ENCODE measurements at regions not wholly inside any gene's neighbourhood (a gene's known extent, or its start where the extent isn't known, plus 50 kb on each side); places are given as distances from the start of the nearest gene placed in this dataset.

GRCh38 chr10:45550903-45551786, 121.4 kb downstream of the ZFAND4 start:
- Histone ChIP-seq H4K20me1 (ENCODE audit: control insufficient read depth, insufficient read depth) (no peaks in the 10 kb centered on the region), H3K27me3 (replicated peaks in 1 of 2; ENCODE audit: control insufficient read depth in 2 of 2, insufficient read depth in 2 of 2, low read length in 1 of 2) (no peaks in the 10 kb centered on the region), H3K79me2 (ENCODE audit: control insufficient read depth, insufficient read depth, low read length) (no peaks in the 10 kb centered on the region; the same call in 1 of the 2 replicates), H3K4me2 (ENCODE audit: control insufficient read depth, insufficient read depth) (no peak overlapping the region), H3K9me3 (replicated peaks; ENCODE audit: control insufficient read depth, insufficient read depth, low read length) (no peaks in the 10 kb centered on the region), H3K36me3 (ENCODE audit: control insufficient read depth in 2 of 2, insufficient read depth in 2 of 2, low read length in 1 of 2) (no peaks in the 10 kb centered on the region), H2AFZ (ENCODE audit: control insufficient read depth, low read depth, low read length) (no peak overlapping the region), H3K4me1 (ENCODE audit: control insufficient read depth, insufficient read depth, low read length) (peaks cover 6% of the 10 kb centered on the region; the same call in 1 of the 2 replicates), H3K27ac (ENCODE audit: control insufficient read depth, insufficient read depth) (no peak overlapping the region), H3K4me3 (no peak overlapping the region), H3K9ac (ENCODE audit: control insufficient read depth, insufficient read depth, low read length) (no peak overlapping the region)
- in situ Hi-C loops (cut with MboI): no loop called here
- DNase-seq (ENCODE audit: low read depth, low spot score): no peak
- ChIA-PET POLR2A (no interaction called here), CTCF (no interaction called here), SMC1A (ENCODE audit: uncharacterized antibody, unreplicated experiment) (no interaction called here), RAD21 (ENCODE audit: unreplicated experiment) (no interaction called here)
- no peak for TF ChIP-seq PAX8 (IDR thresholded peaks at IDR 0.05)
- no peak for TF ChIP-seq TCF3 (IDR thresholded peaks at IDR 0.05; ENCODE audit: borderline replicate concordance, insufficient read depth, low read depth, low read length)
- no peak for TF ChIP-seq EGR1 (IDR thresholded peaks at IDR 0.05; ENCODE audit: borderline replicate concordance in 1 of 2, low read depth in 2 of 2, low read length in 2 of 2)
- TF ChIP-seq PAX5 (IDR thresholded peaks at IDR 0.05; ENCODE audit: borderline replicate concordance, low read depth, low read length): no peak
- no peak for TF ChIP-seq SUPT20H (IDR thresholded peaks at IDR 0.05; ENCODE audit: borderline replicate concordance, control insufficient read depth, low read depth, low read length)
- TF ChIP-seq E2F4 (IDR thresholded peaks at IDR 0.05; ENCODE audit: low read depth, low read length): no peak
- no peak for TF ChIP-seq ZZZ3 (IDR thresholded peaks at IDR 0.05; ENCODE audit: control insufficient read depth, insufficient read length, low read depth)
- no peak for TF ChIP-seq GABPA (IDR thresholded peaks at IDR 0.05; ENCODE audit: low read depth)
- TF ChIP-seq TCF12 (IDR thresholded peaks at IDR 0.05; ENCODE audit: low read depth, low read length): no peak
- no peak for TF ChIP-seq ZNF217 (IDR thresholded peaks at IDR 0.05)
- no peak for TF ChIP-seq USF1 (IDR thresholded peaks at IDR 0.05; ENCODE audit: borderline replicate concordance, extremely low read length, insufficient read depth, low read depth, low read length)
- TF ChIP-seq RAD51 (IDR thresholded peaks at IDR 0.05): no peak
- TF ChIP-seq POLR2AphosphoS5 (IDR thresholded peaks at IDR 0.05; ENCODE audit: low read length): no peak
- TF ChIP-seq EZH2 (IDR thresholded peaks at IDR 0.05; ENCODE audit: borderline replicate concordance, control insufficient read depth, low read depth, low read length): no peak
- no peak for TF ChIP-seq FOXK2 (IDR thresholded peaks at IDR 0.05)
- TF ChIP-seq ETV6 (conservative IDR thresholded peaks at IDR 0.05 in 1 of 2, IDR thresholded peaks at IDR 0.05 in 1 of 2; ENCODE audit: borderline replicate concordance in 1 of 2, low read depth in 1 of 2): no peak
- TF ChIP-seq SIX5 (IDR thresholded peaks at IDR 0.05; ENCODE audit: low read depth, low read length, severe bottlenecking): no peak
- ATAC-seq: no peak
- intact Hi-C loops (cut with micrococcal nuclease; ENCODE audit: unreplicated experiment): no loop called here
- no TSS peak for BruUV-seq (replicated peaks)
- FAIRE-seq: no peak
- WGBS (ENCODE audit: insufficient coverage, insufficient replicate concordance, low lambda C conversion rate, missing lambda C conversion rate): 50% methylated on average over 3 of the region's 3 CpGs

All from GM12878 (cell line).